ENCODE measurements at regions not wholly inside any gene's neighbourhood (a gene's known extent, or its start where the extent isn't known, plus 50 kb on each side); places are given as distances from the start of the nearest gene placed in this dataset.

GRCh38 chr15:88979674-88980073, 66.5 kb upstream of the MFGE8 start (continued):
- TF ChIP-seq SUPT5H (IDR thresholded peaks at IDR 0.05) (no peak), CBFA2T2 (conservative IDR thresholded peaks at IDR 0.05) (no peak), RBM22 (IDR thresholded peaks at IDR 0.05; ENCODE audit: low read depth, low read length, poor library complexity, severe bottlenecking) (no peak), JUN (IDR thresholded peaks at IDR 0.05; ENCODE audit: borderline replicate concordance, low read depth, low read length) (no peak), JUN (CRISPR knock-in tag; IDR thresholded peaks at IDR 0.05; ENCODE audit: borderline replicate concordance) (no peak)

- in situ Hi-C loops (cut with MboI) (no loop called here), intact Hi-C loops (cut with micrococcal nuclease) (no loop called here)
- H3K4me1 ChIP-seq (replicated peaks in 1 of 2; ENCODE audit: control insufficient read depth in 2 of 2, insufficient read depth in 2 of 2, low read length in 2 of 2): peaks cover 14 to 27% of the 10 kb centered on the region in 2 experiments
- no peak overlapping the region for H3K9ac ChIP-seq (ENCODE audit: insufficient read depth in 1 of 2, low read depth in 2 of 2, low read length in 2 of 2)
- DNase-seq (ENCODE audit: extremely low read depth in 1 of 4, low spot score in 3 of 4) (no peak), ATAC-seq (no peak), FAIRE-seq (no peak)
- TF ChIP-seq PRPF4 (IDR thresholded peaks at IDR 0.05; ENCODE audit: insufficient read depth, low read depth, low read length, poor library complexity, severe bottlenecking) (no peak), ZNF121 (CRISPR knock-in tag; conservative IDR thresholded peaks at IDR 0.05) (peak; percentile 81)
- BruUV-seq (replicated peaks): no TSS peak
- H3K27me3 ChIP-seq (ENCODE audit: control insufficient read depth in 2 of 2, insufficient read depth in 2 of 2, low read length in 2 of 2): no peaks in the 10 kb centered on the region
- H3K36me3 ChIP-seq (ENCODE audit: control insufficient read depth, insufficient read depth, low read length): no peaks in the 10 kb centered on the region
- H3K4me3 ChIP-seq: no peak overlapping the region
- H2AFZ ChIP-seq (ENCODE audit: low read depth, low read length): no peak overlapping the region
- peaks cover 2% of the 10 kb centered on the region; the same call in 1 of the 2 replicates for H3K9me3 ChIP-seq (replicated peaks; ENCODE audit: control insufficient read depth, insufficient read depth, low read depth, low read length)
- no peaks in the 10 kb centered on the region for H3K9me1 ChIP-seq (ENCODE audit: control insufficient read depth, insufficient read depth, low read length)
- WGBS (ENCODE audit: insufficient coverage, low coverage, missing lambda C conversion rate): 95% methylated on average over 4 of the region's 4 CpGs
- H3K27ac ChIP-seq (ENCODE audit: extremely low read depth, low read depth, low read length): no peak overlapping the region
- H3K4me2 ChIP-seq (ENCODE audit: insufficient read depth, low read length): no peak overlapping the region
- no peaks in the 10 kb centered on the region for H4K20me1 ChIP-seq (replicated peaks; ENCODE audit: control insufficient read depth, insufficient read depth, low read length)
- CTCF ChIA-PET (ENCODE audit: low intra/inter-chr PET ratio): no interaction called here
- no peaks in the 10 kb centered on the region for H3K79me2 ChIP-seq (ENCODE audit: control insufficient read depth, insufficient read depth, low read length)
- POLR2A ChIA-PET: interaction anchor here (1.6 kb wide), 1 partner anchor 9 kb away, joined by 3 read pairs; no protein-coding TSS in a partner anchor
Measured at GRCh38 chr15:88980498-88980897, 67.3 kb upstream of the MFGE8 start.

Data from K562 (cell line).